ACC112 (cell line): ENCODE measurements at regions not wholly inside any gene's neighbourhood (a gene's known extent, or its start where the extent isn't known, plus 50 kb on each side); places are given as distances from the start of the nearest gene placed in this dataset.
"Not testable (repeated sequence)": the region's sequence is repeated elsewhere in the genome, so short reads cannot be mapped to it uniquely, and the experiment has no call there.

Source experiments
- H2AFZ ChIP-seq: fragments of 200-600 bp; sonication (generic); one replicate; pipeline ENCODE4 v1.6.0; 2017; ENCODE audit warnings: antibody characterized with exemption, low read length; ENCODE audit not compliant: unreplicated experiment
- H3K27ac ChIP-seq: fragments of 200-600 bp; sonication (generic); 2 replicates; pipeline ENCODE4 v1.5.1; 2014; ENCODE audit warnings: low read depth, mild to moderate bottlenecking, antibody characterized with exemption, low read length, moderate library complexity
- H3K27me3 ChIP-seq: fragments of 200-600 bp; sonication (generic); 2 replicates; pipeline ENCODE4 v1.6.1; 2014; ENCODE audit warnings: mild to moderate bottlenecking, antibody characterized with exemption, low read length, moderate library complexity, mixed read lengths; ENCODE audit not compliant: insufficient read depth
- H3K36me3 ChIP-seq: fragments of 200-600 bp; sonication (generic); 2 replicates; pipeline ENCODE4 v1.6.1; 2016; ENCODE audit warnings: mild to moderate bottlenecking, antibody characterized with exemption, low read length, moderate library complexity, mixed read lengths; ENCODE audit not compliant: insufficient read depth
- H3K4me1 ChIP-seq: fragments of 200-600 bp; sonication (generic); one replicate; pipeline ENCODE4 v1.6.1; 2016; ENCODE audit warnings: low read length, mixed read lengths; ENCODE audit not compliant: insufficient read depth, unreplicated experiment, control insufficient read depth
- H3K4me3 ChIP-seq: fragments of 200-600 bp; sonication (generic); 2 replicates; pipeline ENCODE4 v1.5.1; 2014; ENCODE audit warnings: mild to moderate bottlenecking, low read depth, low read length
- H3K79me2 ChIP-seq: fragments of 200-600 bp; sonication (generic); one replicate; pipeline ENCODE4 v1.6.0; 2016; ENCODE audit warnings: low read length; ENCODE audit not compliant: control insufficient read depth, unreplicated experiment, insufficient read depth

GRCh38 chr1:143498059-143498749, 473.6 kb downstream of the FAM72C start:
- H3K36me3 ChIP-seq, H3K27ac ChIP-seq, H3K79me2 ChIP-seq, H3K27me3 ChIP-seq, H3K4me1 ChIP-seq, H2AFZ ChIP-seq: not testable (repeated sequence)
- peak overlapping the region; percentile 56; the same call in 1 of the 2 replicates for H3K4me3 ChIP-seq

DNA sequence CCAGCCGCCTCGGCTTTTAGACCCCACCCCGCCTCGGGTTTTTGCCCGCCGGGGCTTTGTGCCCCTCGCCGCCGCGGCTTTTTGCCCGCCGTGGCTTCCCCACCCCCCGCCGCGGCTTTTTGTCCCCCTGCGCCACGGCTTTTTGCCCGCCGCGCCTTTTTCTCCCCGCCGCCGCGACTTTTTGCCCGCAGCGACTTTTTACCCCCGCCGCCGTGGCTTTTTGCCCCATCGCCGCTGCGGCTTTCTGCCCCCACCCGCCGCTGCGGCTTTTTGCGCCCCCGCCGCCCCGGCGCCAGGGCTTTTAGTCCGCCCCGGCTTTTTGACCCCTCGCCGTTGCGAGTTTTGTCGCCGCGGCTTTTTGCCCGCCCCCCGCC, 474.4 kb downstream of the FAM72C start:
- H3K79me2 ChIP-seq, result no peaks in the 10 kb centered on the region
- H3K36me3 ChIP-seq, result no peaks in the 10 kb centered on the region
- peaks cover 5% of the 10 kb centered on the region for H3K27me3 ChIP-seq
- no peaks in the 10 kb centered on the region for H3K4me1 ChIP-seq
- peak overlapping the region; percentile 33; the same call in 1 of the 2 replicates for H3K4me3 ChIP-seq
- no peak overlapping the region for H2AFZ ChIP-seq
- no peak overlapping the region for H3K27ac ChIP-seq

DNA sequence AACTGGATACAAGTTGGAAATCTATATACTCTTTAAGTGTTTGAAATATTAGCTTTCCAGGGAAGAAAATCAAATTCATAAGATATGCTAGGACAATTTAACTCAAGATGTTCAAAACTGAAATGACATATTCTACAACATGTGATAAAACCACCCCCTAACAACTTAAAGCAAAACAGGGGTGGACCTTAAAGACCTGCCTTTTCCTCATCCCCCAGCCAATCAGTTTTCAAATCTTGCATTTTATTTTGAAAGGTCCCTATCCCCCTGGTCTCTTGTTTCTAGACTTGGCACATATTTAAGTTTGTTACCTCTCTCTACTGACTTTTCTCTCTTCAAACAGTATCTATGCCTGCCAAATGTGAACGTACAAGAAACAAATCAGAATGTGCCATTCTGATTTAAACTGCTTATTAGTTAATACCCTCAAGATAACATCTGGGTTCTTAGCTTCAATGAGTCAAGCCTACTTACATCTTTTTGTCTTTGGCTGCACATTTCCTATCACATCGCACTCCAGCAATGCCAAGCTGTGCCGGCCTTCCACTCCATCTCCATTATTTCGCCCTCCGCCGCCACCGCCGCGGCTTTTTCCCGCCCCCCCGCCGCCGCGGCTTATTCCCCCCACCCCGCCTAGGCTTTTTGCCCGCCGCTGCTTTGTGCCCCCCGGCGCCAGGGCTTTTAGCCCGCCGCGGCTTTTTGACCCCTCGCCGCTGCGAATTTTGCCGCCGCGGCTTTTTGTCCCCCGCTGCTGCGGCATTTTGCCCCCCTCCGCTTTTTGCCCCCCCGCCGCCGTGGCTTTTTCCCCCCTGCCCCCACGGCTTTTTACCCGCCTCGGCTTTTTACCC, 475.0 kb downstream of the FAM72C start:
- H3K36me3 ChIP-seq, H3K27me3 ChIP-seq, H3K27ac ChIP-seq, H3K79me2 ChIP-seq, H2AFZ ChIP-seq, H3K4me1 ChIP-seq, H3K4me3 ChIP-seq: not testable (repeated sequence)
